ENCODE measurements at regions not wholly inside any gene's neighbourhood (a gene's known extent, or its start where the extent isn't known, plus 50 kb on each side); places are given as distances from the start of the nearest gene placed in this dataset.

DNA sequence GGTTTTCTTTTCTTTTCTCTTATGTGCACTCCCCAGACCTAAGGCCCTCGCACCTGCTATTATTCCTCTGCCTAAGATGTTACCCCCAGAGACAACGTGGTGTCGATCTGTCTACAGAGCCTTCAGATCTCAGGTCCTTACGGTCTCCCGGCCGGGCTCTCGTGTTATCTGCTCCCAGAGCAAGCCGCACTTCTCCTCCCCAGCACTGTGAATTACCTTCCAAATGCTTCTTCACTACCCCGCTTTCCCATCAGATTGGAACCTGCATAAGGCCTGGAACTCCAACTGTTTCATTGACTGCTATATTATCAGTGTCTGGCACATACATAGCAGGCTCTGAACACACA, 71.2 kb upstream of the ODC1 start:
- Histone ChIP-seq H3K4me1 (ENCODE audit: insufficient read depth, low read length) (no peaks in the 10 kb centered on the region), H3K27ac (ENCODE audit: insufficient read length, low read depth, low read length) (no peak overlapping the region), H3K18ac (ENCODE audit: insufficient read length, low read depth, low read length) (no peak overlapping the region), H3K79me2 (ENCODE audit: insufficient read depth, low read length) (no peaks in the 10 kb centered on the region), H2BK12ac (ENCODE audit: insufficient read length, low read depth, low read length) (no peak overlapping the region), H2AFZ (ENCODE audit: low read length) (no peak overlapping the region), H3K79me1 (ENCODE audit: insufficient read depth, low read depth, low read length, poor library complexity, severe bottlenecking) (no peaks in the 10 kb centered on the region), H3T11ph (ENCODE audit: low read length) (no peak overlapping the region), H3K4ac (ENCODE audit: low read depth, low read length) (no peak overlapping the region), H3K56ac (ENCODE audit: insufficient read length, low read depth, low read length) (no peak overlapping the region), H2BK20ac (ENCODE audit: low read depth, low read length, poor library complexity, severe bottlenecking) (no peak overlapping the region), H4K8ac (replicated peaks; ENCODE audit: insufficient read length, low read depth, low read length) (no peak overlapping the region), H2BK120ac (ENCODE audit: low read depth, low read length, poor library complexity, severe bottlenecking) (no peak overlapping the region), H3K9ac (ENCODE audit: extremely low read depth, insufficient read length, low read length) (no peak overlapping the region), H3K23ac (ENCODE audit: insufficient read length, low read depth, low read length) (no peak overlapping the region), H3K4me2 (ENCODE audit: insufficient read depth, insufficient read length, low read length) (no peak overlapping the region), H2BK15ac (ENCODE audit: low read depth, low read length) (no peak overlapping the region), H2BK5ac (ENCODE audit: insufficient read length, low read length) (no peak overlapping the region), H2AK5ac (ENCODE audit: insufficient read length, low read length) (no peak overlapping the region), H3K23me2 (ENCODE audit: insufficient read length, low read depth, low read length, poor library complexity, severe bottlenecking) (no peaks in the 10 kb centered on the region), H3K27me3 (ENCODE audit: insufficient read depth, low read length) (no peaks in the 10 kb centered on the region), H3K9me3 (ENCODE audit: control insufficient read depth, low read depth, low read length) (peaks cover 6% of the 10 kb centered on the region), H3K14ac (ENCODE audit: insufficient read depth, low read length) (no peak overlapping the region), H4K20me1 (ENCODE audit: control insufficient read depth, insufficient read depth, insufficient read length) (no peaks in the 10 kb centered on the region), H4K5ac (ENCODE audit: insufficient read length, low read depth, low read length) (no peak overlapping the region), H4K91ac (ENCODE audit: insufficient read length, low read depth, low read length) (no peak overlapping the region)
- no peak overlapping the region for H3K27ac Mint-ChIP-seq
- peaks cover 2 to 18% (median 16%) of the 10 kb centered on the region in 3 experiments for H3K36me3 Mint-ChIP-seq (ENCODE audit: insufficient read depth in 1 of 3, low read depth in 3 of 3)
- H3K27me3 Mint-ChIP-seq (ENCODE audit: low read depth) = peaks cover 2% of the 10 kb centered on the region
- peaks cover 8 to 16% of the 10 kb centered on the region in 2 experiments for H3K4me1 Mint-ChIP-seq
- peaks cover 24 to 27% of the 10 kb centered on the region in 2 experiments for H3K9me3 Mint-ChIP-seq
- TF ChIP-seq, protein P1, sequence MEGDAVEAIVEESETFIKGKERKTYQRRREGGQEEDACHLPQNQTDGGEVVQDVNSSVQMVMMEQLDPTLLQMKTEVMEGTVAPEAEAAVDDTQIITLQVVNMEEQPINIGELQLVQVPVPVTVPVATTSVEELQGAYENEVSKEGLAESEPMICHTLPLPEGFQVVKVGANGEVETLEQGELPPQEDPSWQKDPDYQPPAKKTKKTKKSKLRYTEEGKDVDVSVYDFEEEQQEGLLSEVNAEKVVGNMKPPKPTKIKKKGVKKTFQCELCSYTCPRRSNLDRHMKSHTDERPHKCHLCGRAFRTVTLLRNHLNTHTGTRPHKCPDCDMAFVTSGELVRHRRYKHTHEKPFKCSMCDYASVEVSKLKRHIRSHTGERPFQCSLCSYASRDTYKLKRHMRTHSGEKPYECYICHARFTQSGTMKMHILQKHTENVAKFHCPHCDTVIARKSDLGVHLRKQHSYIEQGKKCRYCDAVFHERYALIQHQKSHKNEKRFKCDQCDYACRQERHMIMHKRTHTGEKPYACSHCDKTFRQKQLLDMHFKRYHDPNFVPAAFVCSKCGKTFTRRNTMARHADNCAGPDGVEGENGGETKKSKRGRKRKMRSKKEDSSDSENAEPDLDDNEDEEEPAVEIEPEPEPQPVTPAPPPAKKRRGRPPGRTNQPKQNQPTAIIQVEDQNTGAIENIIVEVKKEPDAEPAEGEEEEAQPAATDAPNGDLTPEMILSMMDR (conservative IDR thresholded peaks at IDR 0.05) = no peak
- no peak overlapping the region for H3K4me3 Mint-ChIP-seq
- WGBS (ENCODE audit: extremely low coverage, insufficient read length, low lambda C conversion rate) = no CpG with 5 or more reads among the region's 9 CpGs
- DNase-seq = no peak
